ENCODE measurements at regions not wholly inside any gene's neighbourhood (a gene's known extent, or its start where the extent isn't known, plus 50 kb on each side); places are given as distances from the start of the nearest gene placed in this dataset.
A peak's percentile ranks its signal among the peaks of the same experiment; 100 is the strongest.

- H3K9ac ChIP-seq (ENCODE audit: low read depth, low read length), result no peak overlapping the region
- H3K4me2 ChIP-seq (ENCODE audit: low read depth, low read length), result no peak overlapping the region
- peaks cover 20% of the 10 kb centered on the region; the same call in 1 of the 2 replicates for H3K9me1 ChIP-seq (ENCODE audit: insufficient read depth, low read length)
- DNase-seq (no peak), ATAC-seq (ENCODE audit: low read depth) (no peak)
- peak overlapping the region; percentile 6; the same call in 1 of the 2 replicates for H3K18ac ChIP-seq (ENCODE audit: low read depth, low read length)
- POLR2A ChIA-PET (ENCODE audit: unreplicated experiment), result no interaction called here
- peak overlapping the region; percentile 43; the same call in 1 of the 2 replicates for H3K23ac ChIP-seq (ENCODE audit: low read depth, low read length)
- peak overlapping the region; percentile 0; the same call in 1 of the 2 replicates for H2BK20ac ChIP-seq (ENCODE audit: low read depth, low read length)
- peak overlapping the region; percentile 80; the same call in 1 of the 2 replicates for H2BK120ac ChIP-seq (ENCODE audit: low read depth, low read length)
- BruUV-seq (replicated peaks), result no TSS peak
- H3K14ac ChIP-seq (replicated peaks; ENCODE audit: low read depth, low read length), result no peak overlapping the region; the same call in 1 of the 2 replicates
- H2AK5ac ChIP-seq (ENCODE audit: low read depth, low read length), result peak overlapping the region; percentile 58; the same call in 1 of the 2 replicates
- WGBS, 2 experiments (ENCODE audit: extremely low coverage in 2 of 2, insufficient read length in 1 of 2), result no CpG with 5 or more reads among the region's 2 CpGs
- H4K91ac ChIP-seq (ENCODE audit: insufficient read depth, low read depth, low read length), result peak overlapping the region; percentile 16; the same call in 1 of the 2 replicates
- H2AK9ac ChIP-seq (replicated peaks; ENCODE audit: low read depth, low read length, poor library complexity), result no peak overlapping the region
- no peak overlapping the region for H4K5ac ChIP-seq (ENCODE audit: low read depth, low read length)
- H3K56ac ChIP-seq (ENCODE audit: extremely low read depth, insufficient read depth, low read length), result no peak overlapping the region
- dilution Hi-C loops (cut with HindIII; ENCODE audit: low sequenced_read_pairs, unreplicated experiment), result no loop called here
- no peak overlapping the region for H2AFZ ChIP-seq (replicated peaks; ENCODE audit: low read length, poor library complexity)
- no peaks in the 10 kb centered on the region for H3K9me3 ChIP-seq (ENCODE audit: control insufficient read depth, insufficient read depth, low read length)
- no peak overlapping the region for H3K27ac ChIP-seq (ENCODE audit: insufficient read depth, low read length)
- peak overlapping the region; percentile 75 for H2BK5ac ChIP-seq (ENCODE audit: low read depth, low read length, poor library complexity, severe bottlenecking)
- H4K20me1 ChIP-seq (ENCODE audit: insufficient read depth, low read length), result peaks cover 9% of the 10 kb centered on the region; the same call in 1 of the 2 replicates
- CTCF ChIA-PET, result no interaction called here
- peak overlapping the region in 1 of 2 experiments; percentile 17; a peak in 2 of 4 replicates for H4K8ac ChIP-seq (ENCODE audit: low read depth in 2 of 2, low read length in 2 of 2)
- peak overlapping the region; percentile 90; the same call in 1 of the 2 replicates for H3K4ac ChIP-seq (ENCODE audit: low read depth, low read length)
- intact Hi-C loops (cut with micrococcal nuclease), result no loop called here
- TF ChIP-seq FOS (IDR thresholded peaks at IDR 0.05; ENCODE audit: low read depth, low read length), result no peak
- TF ChIP-seq NFE2L2 (IDR thresholded peaks at IDR 0.05; ENCODE audit: low read depth, low read length), result no peak
- TF ChIP-seq CEBPB (IDR thresholded peaks at IDR 0.05; ENCODE audit: low read depth, low read length), result no peak
- no peak for TF ChIP-seq CTCF (conservative IDR thresholded peaks at IDR 0.05; ENCODE audit: low read depth, low read length)
- no peak for TF ChIP-seq CHD1 (IDR thresholded peaks at IDR 0.05; ENCODE audit: low read depth, low read length)
- no peak for TF ChIP-seq POLR2A (IDR thresholded peaks at IDR 0.05; ENCODE audit: low read depth, low read length)
- TF ChIP-seq RFX5 (IDR thresholded peaks at IDR 0.05; ENCODE audit: low read depth, low read length), result no peak
- no peak for TF ChIP-seq MAFK (IDR thresholded peaks at IDR 0.05; ENCODE audit: low read depth, low read length)
- no peak for TF ChIP-seq RAD21 (IDR thresholded peaks at IDR 0.05; ENCODE audit: low read length)
- TF ChIP-seq USF2 (IDR thresholded peaks at IDR 0.05; ENCODE audit: low read depth, low read length), result no peak
- no peak for TF ChIP-seq RCOR1 (IDR thresholded peaks at IDR 0.05; ENCODE audit: insufficient replicate concordance, low read length)
- no peak for TF ChIP-seq BHLHE40 (IDR thresholded peaks at IDR 0.05; ENCODE audit: low read depth, low read length)
- no peak for TF ChIP-seq MAZ (IDR thresholded peaks at IDR 0.05; ENCODE audit: borderline replicate concordance, low read depth, low read length)
- TF ChIP-seq MXI1 (IDR thresholded peaks at IDR 0.05; ENCODE audit: borderline replicate concordance, low read depth, low read length), result no peak
- no peak for TF ChIP-seq SMC3 (IDR thresholded peaks at IDR 0.05; ENCODE audit: low read depth, low read length)
- H3K4me3 ChIP-seq (ENCODE audit: insufficient read depth, low read depth, low read length), result no peak overlapping the region
- no peaks in the 10 kb centered on the region for H3K27me3 ChIP-seq (ENCODE audit: control insufficient read depth, insufficient read depth, low read length)
- in situ Hi-C loops (cut with MboI; ENCODE audit: low sequenced_read_pairs), result no loop called here
- peaks cover 0 to 6% of the 10 kb centered on the region in 2 experiments; a peak in 2 of 4 replicates for H3K79me1 ChIP-seq (ENCODE audit: low read depth in 1 of 2, low read length in 2 of 2)
- no peaks in the 10 kb centered on the region for H3K36me3 ChIP-seq (ENCODE audit: control insufficient read depth, insufficient read depth, low read length)
- H2BK15ac ChIP-seq (ENCODE audit: low read depth, low read length), result peak overlapping the region; percentile 95; the same call in 2 of the 3 replicates
- H3K4me1 ChIP-seq (ENCODE audit: control insufficient read depth, insufficient read depth, low read length), result peaks cover 30% of the 10 kb centered on the region
Observed at GRCh38 chr2:37458133-37458532, 113.7 kb downstream of the QPCT start.

All from IMR-90 (cell line).